IPS-15b (cell line): ENCODE measurements at regions not wholly inside any gene's neighbourhood (a gene's known extent, or its start where the extent isn't known, plus 50 kb on each side); places are given as distances from the start of the nearest gene placed in this dataset.

Experiments used
- H3K27me3 ChIP-seq: one replicate; pipeline ENCODE4 v1.6.1; 2013; ENCODE audit warnings: low read length; ENCODE audit not compliant: control insufficient read depth, insufficient read depth
- H3K36me3 ChIP-seq: one replicate; pipeline ENCODE4 v1.6.1; 2013; ENCODE audit warnings: low read length; ENCODE audit not compliant: control insufficient read depth, insufficient read depth
- H3K4me1 ChIP-seq: one replicate; pipeline ENCODE4 v1.6.1; 2013; ENCODE audit warnings: mild to moderate bottlenecking, low read length; ENCODE audit not compliant: control insufficient read depth, insufficient read depth
- H3K4me3 ChIP-seq: one replicate; pipeline ENCODE4 v1.5.1; 2013; ENCODE audit warnings: low read depth, low read length
- H3K9ac ChIP-seq: one replicate; pipeline ENCODE4 v1.6.1; 2013; ENCODE audit warnings: low read depth, mild to moderate bottlenecking, low read length
- H3K9me3 ChIP-seq: one replicate; pipeline ENCODE4 v1.6.1; 2013; ENCODE audit warnings: mild to moderate bottlenecking, low read length; ENCODE audit not compliant: control insufficient read depth, insufficient read depth

DNA sequence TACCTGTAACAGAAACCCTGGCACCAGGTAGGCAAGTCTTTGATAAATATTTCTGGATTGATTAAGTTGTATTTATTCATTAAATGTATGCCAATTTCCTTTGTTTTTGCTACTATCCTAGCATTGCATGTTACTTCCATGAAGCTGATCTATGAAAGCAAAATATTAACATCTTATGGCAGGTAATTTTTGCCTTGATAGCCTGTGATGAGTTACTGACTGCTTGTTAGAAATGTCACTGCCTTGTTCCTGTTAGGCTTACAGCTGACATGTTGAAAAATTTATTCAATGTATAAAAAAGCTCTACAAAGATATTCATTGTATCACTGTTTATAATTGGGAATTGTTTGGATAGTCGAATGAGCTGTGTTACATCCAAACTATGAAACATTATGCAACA lies 830.1 kb downstream of the TUSC7 start:
- Histone ChIP-seq H3K36me3 (no peaks in the 10 kb centered on the region), H3K27me3 (no peaks in the 10 kb centered on the region), H3K9ac (no peak overlapping the region), H3K4me1 (no peaks in the 10 kb centered on the region), H3K4me3 (no peak overlapping the region), H3K9me3 (no peaks in the 10 kb centered on the region)

DNA sequence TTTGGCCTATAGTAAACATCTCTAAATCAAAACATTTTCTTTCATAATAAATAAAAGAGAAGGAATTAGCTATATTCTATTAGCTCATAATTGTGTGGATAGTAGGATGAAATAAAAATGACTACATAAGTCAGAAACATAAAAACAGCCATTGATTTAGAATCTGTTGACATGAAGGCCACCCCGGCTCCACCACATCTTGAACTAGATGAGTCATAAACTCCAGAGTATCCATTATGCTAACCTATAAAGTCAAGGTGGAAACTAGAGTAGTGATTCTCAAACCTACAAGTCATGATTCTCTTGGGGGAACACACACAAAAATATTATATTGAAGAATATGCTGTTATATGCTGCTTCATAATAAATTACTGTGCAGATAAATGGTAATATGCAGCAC lies 831.0 kb downstream of the TUSC7 start:
- no peaks in the 10 kb centered on the region for H3K9me3 ChIP-seq
- no peak overlapping the region for H3K9ac ChIP-seq
- H3K4me1 ChIP-seq: no peaks in the 10 kb centered on the region
- H3K36me3 ChIP-seq: no peaks in the 10 kb centered on the region
- no peaks in the 10 kb centered on the region for H3K27me3 ChIP-seq
- H3K4me3 ChIP-seq: no peak overlapping the region

DNA sequence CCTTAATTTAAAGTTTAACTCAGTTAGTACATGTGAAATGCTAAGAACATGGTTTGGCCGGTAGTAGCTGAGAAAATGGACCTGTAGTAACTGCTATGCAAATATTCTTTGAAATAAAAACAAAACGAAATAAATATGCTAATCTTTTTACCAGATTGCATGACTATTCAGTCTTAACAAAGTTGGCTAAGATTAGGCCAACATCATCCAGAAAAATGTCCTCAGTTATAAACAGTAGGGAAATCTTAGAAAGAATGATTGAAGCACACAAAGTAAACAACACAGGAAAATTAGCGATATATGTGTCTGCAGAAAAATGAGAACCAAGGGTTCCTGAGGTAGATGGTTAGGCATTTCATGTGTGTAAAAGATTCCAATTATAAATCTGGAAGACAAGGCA lies 832.1 kb downstream of the TUSC7 start:
- Histone ChIP-seq H3K4me1 (no peaks in the 10 kb centered on the region), H3K9ac (no peak overlapping the region), H3K4me3 (no peak overlapping the region), H3K36me3 (no peaks in the 10 kb centered on the region), H3K9me3 (no peaks in the 10 kb centered on the region), H3K27me3 (no peaks in the 10 kb centered on the region)

DNA sequence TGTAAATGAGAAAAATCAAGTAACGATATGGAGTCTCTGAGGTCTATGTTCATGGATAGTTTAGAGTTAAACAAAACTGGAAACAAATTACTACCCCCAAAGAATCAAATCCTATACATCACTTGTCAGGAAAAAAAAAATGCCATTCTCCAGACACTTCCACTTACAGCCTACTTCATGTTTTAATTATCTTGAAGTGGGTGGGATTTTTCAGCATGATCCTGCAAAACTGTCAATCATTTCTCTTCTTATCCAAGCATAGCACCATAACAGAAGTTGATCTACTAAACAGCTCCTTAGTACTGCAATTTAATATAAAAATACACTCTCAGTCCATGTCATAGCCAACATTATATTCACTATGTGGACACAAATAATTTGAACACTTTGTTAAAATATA lies 833.9 kb downstream of the TUSC7 start:
- Histone ChIP-seq H3K9me3 (no peaks in the 10 kb centered on the region), H3K27me3 (no peaks in the 10 kb centered on the region), H3K4me1 (no peaks in the 10 kb centered on the region), H3K4me3 (no peak overlapping the region), H3K36me3 (no peaks in the 10 kb centered on the region), H3K9ac (no peak overlapping the region)

DNA sequence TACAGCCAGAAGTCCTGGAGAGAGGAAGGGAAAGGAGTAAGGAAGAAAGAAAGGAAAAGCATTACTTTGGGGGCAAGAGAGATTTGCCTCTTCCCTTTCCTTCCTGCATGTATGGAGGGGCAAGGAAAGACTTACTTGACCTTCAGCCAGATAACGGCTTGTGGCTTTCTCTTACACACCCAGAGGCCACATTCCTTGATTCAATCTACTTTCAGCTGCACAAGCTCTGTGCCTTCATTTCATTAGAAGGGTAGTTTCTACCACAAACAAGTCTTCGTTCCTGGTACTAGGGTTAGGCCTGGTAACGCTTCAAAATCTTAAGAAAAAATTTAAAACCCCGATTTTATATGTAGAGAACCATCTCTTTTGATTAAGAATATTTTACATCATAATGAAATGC lies 835.9 kb downstream of the TUSC7 start:
- no peaks in the 10 kb centered on the region for H3K36me3 ChIP-seq
- H3K27me3 ChIP-seq: no peaks in the 10 kb centered on the region
- no peaks in the 10 kb centered on the region for H3K9me3 ChIP-seq
- no peaks in the 10 kb centered on the region for H3K4me1 ChIP-seq
- H3K4me3 ChIP-seq: no peak overlapping the region
- H3K9ac ChIP-seq: no peak overlapping the region

DNA sequence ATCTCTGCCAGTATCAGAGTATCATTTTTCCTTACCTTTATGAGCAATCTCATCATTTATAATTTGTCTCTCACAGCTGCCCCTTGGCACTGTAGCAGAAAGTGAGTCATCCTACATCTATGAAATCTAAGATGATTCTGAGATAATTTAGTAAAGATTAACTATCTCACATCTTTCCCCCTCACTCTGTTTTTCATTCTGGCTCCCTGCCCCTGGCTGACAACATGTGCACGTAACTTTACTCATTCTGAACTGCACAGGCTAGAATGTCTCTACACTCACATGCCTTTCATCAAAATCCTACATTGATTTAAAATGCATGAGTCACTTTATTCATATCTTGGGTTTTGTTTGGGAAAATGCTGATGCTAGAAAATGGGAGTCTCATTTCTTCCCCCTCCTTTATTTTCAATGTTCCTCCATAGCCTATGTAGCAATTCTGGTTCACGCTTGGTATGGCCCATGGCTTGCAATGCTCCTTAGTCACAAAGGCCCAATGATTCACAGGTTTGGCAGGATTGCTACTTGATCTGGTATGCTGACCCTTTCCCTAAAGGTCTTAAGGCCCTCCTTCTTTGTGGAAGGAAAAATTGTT lies 838.5 kb downstream of the TUSC7 start:
- Histone ChIP-seq H3K9me3 (no peaks in the 10 kb centered on the region), H3K27me3 (no peaks in the 10 kb centered on the region)

DNA sequence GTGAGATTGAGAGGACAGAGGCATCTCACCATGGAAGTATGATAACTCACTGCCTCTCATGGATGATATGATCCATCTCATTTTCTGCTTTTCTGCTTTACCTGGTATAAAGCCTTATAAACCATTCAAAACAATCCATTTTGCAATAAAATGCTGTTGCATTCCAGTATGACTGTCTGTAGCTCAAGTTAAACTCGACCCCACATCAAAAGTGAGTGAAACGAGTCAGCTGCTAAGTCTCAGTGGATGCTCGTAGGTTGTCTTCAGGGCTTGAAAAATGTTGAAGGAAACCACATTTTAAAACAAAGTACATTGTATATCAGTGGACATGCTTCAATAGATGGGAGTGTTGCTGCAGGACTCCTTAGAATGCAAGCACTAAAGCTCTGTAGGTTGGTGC lies 839.0 kb downstream of the TUSC7 start:
- no peak overlapping the region for H3K9ac ChIP-seq
- no peaks in the 10 kb centered on the region for H3K9me3 ChIP-seq
- H3K4me3 ChIP-seq: no peak overlapping the region
- no peaks in the 10 kb centered on the region for H3K36me3 ChIP-seq
- H3K4me1 ChIP-seq: no peaks in the 10 kb centered on the region
- H3K27me3 ChIP-seq: no peaks in the 10 kb centered on the region

More for the DNA sequence above, 838.5 kb downstream of the TUSC7 start:
- H3K36me3 ChIP-seq: no peaks in the 10 kb centered on the region
- H3K4me3 ChIP-seq: no peak overlapping the region
- no peak overlapping the region for H3K9ac ChIP-seq
- no peaks in the 10 kb centered on the region for H3K4me1 ChIP-seq

DNA sequence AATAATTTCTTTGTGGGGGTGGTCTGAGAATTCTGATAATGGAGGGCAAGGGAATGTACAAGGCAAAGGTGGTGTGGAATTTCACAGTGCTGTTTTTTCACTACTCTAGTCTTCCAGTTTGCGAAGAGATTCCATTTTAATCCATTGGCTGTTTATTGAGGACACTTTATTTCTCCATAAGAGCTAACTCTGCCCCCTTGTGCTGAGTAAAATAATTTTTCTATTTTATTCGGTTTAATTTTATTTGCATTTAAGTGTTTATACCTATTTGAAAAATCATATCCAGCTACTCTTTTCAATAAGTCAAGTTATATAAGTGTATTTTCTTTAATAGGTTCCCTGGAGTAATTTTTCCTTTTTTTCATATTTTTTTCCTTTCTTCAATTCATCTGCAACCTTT lies 840.1 kb downstream of the TUSC7 start:
- no peaks in the 10 kb centered on the region for H3K36me3 ChIP-seq
- no peaks in the 10 kb centered on the region for H3K4me1 ChIP-seq
- no peak overlapping the region for H3K9ac ChIP-seq
- H3K27me3 ChIP-seq: no peaks in the 10 kb centered on the region
- H3K4me3 ChIP-seq: no peak overlapping the region
- H3K9me3 ChIP-seq: no peaks in the 10 kb centered on the region

DNA sequence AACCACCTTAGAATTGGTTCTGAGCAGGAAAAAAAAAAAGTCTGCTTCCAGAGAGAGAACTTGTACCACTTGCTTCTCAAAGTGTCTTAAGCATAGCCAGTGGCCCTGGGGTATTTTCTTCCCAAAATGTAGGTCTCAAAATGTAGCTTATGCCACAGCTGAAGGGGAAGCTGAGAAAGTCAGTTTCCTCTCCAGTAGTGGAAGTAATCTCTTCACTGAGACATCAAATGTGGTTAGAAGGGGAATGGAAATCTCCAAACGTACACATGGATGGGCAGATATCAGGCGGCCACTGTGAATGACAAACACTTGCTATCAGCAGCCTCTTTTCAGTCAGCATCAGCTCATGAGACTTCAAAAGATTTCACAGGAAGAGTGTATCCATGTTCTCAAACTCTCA lies 841.2 kb downstream of the TUSC7 start:
- no peaks in the 10 kb centered on the region for H3K27me3 ChIP-seq
- H3K4me3 ChIP-seq: no peak overlapping the region
- H3K9ac ChIP-seq: no peak overlapping the region
- H3K4me1 ChIP-seq: no peaks in the 10 kb centered on the region
- H3K9me3 ChIP-seq: no peaks in the 10 kb centered on the region
- no peaks in the 10 kb centered on the region for H3K36me3 ChIP-seq

DNA sequence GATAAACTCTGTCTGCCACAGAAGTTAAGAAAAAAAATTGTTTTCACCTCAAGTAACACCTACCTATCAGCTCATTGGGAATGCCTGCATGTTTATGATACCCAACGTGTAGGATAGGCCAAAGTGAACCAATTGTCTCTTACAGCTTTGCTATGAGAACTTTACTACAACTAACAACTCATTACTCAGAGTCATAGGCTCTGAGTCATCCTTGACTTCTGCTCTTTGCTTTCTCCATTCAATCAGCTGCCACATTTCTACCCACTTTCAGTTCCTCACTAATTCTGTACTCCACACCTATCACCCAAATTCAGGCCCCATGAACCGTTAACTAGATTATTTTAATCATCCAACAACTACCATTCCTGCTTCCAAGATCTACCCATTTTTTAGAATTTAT lies 843.9 kb downstream of the TUSC7 start:
- no peaks in the 10 kb centered on the region for H3K4me1 ChIP-seq
- H3K4me3 ChIP-seq: no peak overlapping the region
- no peaks in the 10 kb centered on the region for H3K9me3 ChIP-seq
- no peaks in the 10 kb centered on the region for H3K36me3 ChIP-seq
- no peak overlapping the region for H3K9ac ChIP-seq
- H3K27me3 ChIP-seq: no peaks in the 10 kb centered on the region

DNA sequence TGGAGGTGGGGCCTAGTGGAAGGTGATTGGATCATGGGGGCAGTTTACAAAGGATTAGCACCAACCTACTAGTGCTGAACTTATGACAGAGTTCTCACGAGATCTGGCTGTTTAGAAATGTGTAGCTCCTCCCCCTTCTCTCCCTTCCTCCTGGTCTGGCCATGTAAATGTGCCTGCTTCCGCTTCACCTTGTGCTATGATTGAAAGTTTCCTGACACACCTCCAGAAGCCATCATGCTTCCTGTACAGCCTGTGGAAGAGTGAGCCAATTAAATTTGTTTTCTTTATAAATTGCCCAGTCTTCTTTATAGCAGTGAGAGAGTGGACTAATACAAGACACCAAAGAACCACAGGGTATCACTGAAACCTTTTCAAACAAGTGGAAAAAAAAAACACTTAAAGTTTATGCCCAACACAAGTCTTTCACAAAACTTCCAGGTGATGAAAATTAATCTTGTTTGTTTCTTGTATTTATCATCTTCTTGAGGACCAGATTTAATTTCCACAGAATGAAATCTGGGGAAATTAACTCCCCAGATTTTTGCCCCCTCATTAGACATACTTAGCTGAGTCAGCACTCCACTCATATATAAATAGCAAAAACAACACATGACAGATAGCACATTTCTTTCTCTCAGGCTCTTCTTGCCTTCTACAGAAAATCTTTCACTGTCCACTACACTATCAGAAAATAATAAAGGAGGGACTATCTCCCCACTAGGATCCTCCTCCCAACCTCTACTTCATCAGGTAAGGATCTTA lies 847.2 kb downstream of the TUSC7 start:
- H3K27me3 ChIP-seq: no peaks in the 10 kb centered on the region
- no peaks in the 10 kb centered on the region for H3K36me3 ChIP-seq
- H3K4me3 ChIP-seq: no peak overlapping the region
- no peaks in the 10 kb centered on the region for H3K9me3 ChIP-seq
- no peak overlapping the region for H3K9ac ChIP-seq
- no peaks in the 10 kb centered on the region for H3K4me1 ChIP-seq

DNA sequence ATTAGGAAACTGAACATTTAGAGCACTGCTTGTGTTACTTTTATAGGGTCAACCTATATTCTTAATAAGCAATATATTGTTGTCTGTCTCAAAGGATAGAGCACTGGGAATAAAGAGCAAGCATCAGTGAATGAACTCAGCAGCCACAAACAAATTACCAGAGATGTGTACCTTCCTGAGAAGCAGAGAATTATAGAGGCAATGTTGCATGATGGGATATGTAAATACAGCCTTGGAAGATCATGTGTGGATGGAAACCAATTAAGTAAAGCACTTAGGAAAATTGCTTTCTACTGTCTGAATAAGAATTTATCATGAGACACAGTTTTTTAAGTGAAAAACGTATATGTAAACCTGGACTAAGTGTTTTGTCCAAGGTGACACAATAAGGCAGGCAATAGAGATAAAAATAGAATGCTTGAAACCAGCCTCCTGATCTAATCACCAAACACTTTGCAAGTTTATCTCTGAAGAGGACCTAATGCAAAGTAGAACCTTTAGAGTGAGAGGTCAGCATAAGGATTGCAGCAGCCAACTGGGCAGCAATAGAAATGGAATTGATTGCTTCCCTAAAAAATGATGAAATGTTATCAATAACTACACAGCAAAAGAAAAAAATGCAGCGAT lies 848.0 kb downstream of the TUSC7 start:
- Histone ChIP-seq H3K4me1 (no peaks in the 10 kb centered on the region), H3K9me3 (no peaks in the 10 kb centered on the region), H3K27me3 (no peaks in the 10 kb centered on the region), H3K9ac (no peak overlapping the region), H3K36me3 (no peaks in the 10 kb centered on the region), H3K4me3 (no peak overlapping the region)
